HG03558 (cell line): ENCODE measurements at regions not wholly inside any gene's neighbourhood (a gene's known extent, or its start where the extent isn't known, plus 50 kb on each side); places are given as distances from the start of the nearest gene placed in this dataset.

Source experiments
- ATAC-seq: cut with Tn5 transposase; IDR thresholded peaks from one replicate; pipeline ENCODE4 v1.9.1; 2021; ENCODE audit warnings: moderate number of reproducible peaks; ENCODE audit not compliant: unreplicated experiment; ENCODE audit errors: extremely low read depth

- ATAC-seq, result no peak
Observed at GRCh38 chr13:57784633-57785032, 153.1 kb downstream of the PCDH17 start.

- ATAC-seq, result no peak
Observed at GRCh38 chr13:57787058-57787791, 155.7 kb downstream of the PCDH17 start.

- no peak for ATAC-seq
Observed at GRCh38 chr13:57799624-57800023, 168.1 kb downstream of the PCDH17 start.

- ATAC-seq, result no peak
Observed at GRCh38 chr13:57813651-57814050, 182.1 kb downstream of the PCDH17 start.

- ATAC-seq, result no peak
Observed at GRCh38 chr13:57815600-57815999, 184.1 kb downstream of the PCDH17 start.

- ATAC-seq, result no peak
Observed at GRCh38 chr13:57820924-57821323, 189.4 kb downstream of the PCDH17 start.

GRCh38 chr13:57823704-57824103 lies 192.2 kb downstream of the PCDH17 start:
- ATAC-seq, result no peak

- no peak for ATAC-seq
Observed at GRCh38 chr13:57824121-57824520, 192.6 kb downstream of the PCDH17 start.

- ATAC-seq, result no peak
Observed at GRCh38 chr13:57825066-57825465, 193.5 kb downstream of the PCDH17 start.

- ATAC-seq, result no peak
Observed at GRCh38 chr13:57829496-57829895, 198.0 kb downstream of the PCDH17 start.

GRCh38 chr13:57832187-57832586 lies 200.6 kb downstream of the PCDH17 start:
- no peak for ATAC-seq

GRCh38 chr13:57837801-57838200 lies 206.3 kb downstream of the PCDH17 start:
- no peak for ATAC-seq

GRCh38 chr13:57843521-57843920 lies 212.0 kb downstream of the PCDH17 start:
- no peak for ATAC-seq

- ATAC-seq, result no peak
Observed at GRCh38 chr13:57846600-57847173, 215.1 kb downstream of the PCDH17 start.

GRCh38 chr13:57857945-57858344 lies 226.4 kb downstream of the PCDH17 start:
- no peak for ATAC-seq

GRCh38 chr13:57858376-57858775 lies 226.8 kb downstream of the PCDH17 start:
- no peak for ATAC-seq

GRCh38 chr13:57862879-57863278 lies 231.3 kb downstream of the PCDH17 start:
- no peak for ATAC-seq

- no peak for ATAC-seq
Observed at GRCh38 chr13:57865600-57866294, 234.2 kb downstream of the PCDH17 start.

GRCh38 chr13:57874530-57874929 lies 243.0 kb downstream of the PCDH17 start:
- ATAC-seq, result no peak

GRCh38 chr13:57877601-57878000 lies 246.1 kb downstream of the PCDH17 start:
- no peak for ATAC-seq

- ATAC-seq, result no peak
Observed at GRCh38 chr13:57878291-57878690, 246.7 kb downstream of the PCDH17 start.
